K562 (cell line): ENCODE measurements at regions not wholly inside any gene's neighbourhood (a gene's known extent, or its start where the extent isn't known, plus 50 kb on each side); places are given as distances from the start of the nearest gene placed in this dataset.

Experiments
- ATAC-seq: fragments of 200-7000 bp; cut with Tn5 transposase; 3 replicates; pipeline ENCODE4 v1.9.1; 2020; ENCODE audit warnings: moderate library complexity
- BruUV-seq: library from RNA; stranded (reverse); fragments of 400-500 nt; replicated peaks from 2 replicates; lab custom pipeline; 2021; lab: Mats Ljungman, UMichigan
- CTCF ChIA-PET: fragments of 300-600 bp; formaldehyde crosslinking; extraction: SDS; loops from one replicate; lab custom pipeline; 2021; ENCODE audit warnings: low intra/inter-chr PET ratio; lab: Yijun Ruan, JAX
- POLR2A ChIA-PET: fragments of 300-600, 350-650 bp; sonication (Branson Sonifier 250); formaldehyde crosslinking; extraction: SDS; loops from one replicate; lab custom pipeline; 2021; ENCODE audit warnings: antibody characterized with exemption, inconsistent platforms; lab: Yijun Ruan, JAX
- DNase-seq, 4 experiments: peaks; one replicate each; pipeline versions ENCODE4 v3.0.0 to v3.0.0-alpha.2; 2011 to 2018; ENCODE audit warnings: low spot score in 3 of 4, mixed read lengths in 3 of 4; ENCODE audit errors: extremely low read depth in 1 of 4
- FAIRE-seq: peaks from 2 replicates; lab custom pipeline; 2011; peaks lifted over from hg19 to GRCh38; lab: Jason Lieb, UNC
- H2AFZ ChIP-seq: 2 replicates; pipeline ENCODE4 v1.6.0; 2011; ENCODE audit warnings: low read depth, low read length, control low read depth, inconsistent platforms
- H3K27ac ChIP-seq: fragments of 200-600 bp; 3 replicates; pipeline ENCODE4 v1.8.0; 2011; ENCODE audit warnings: low read depth, mild to moderate bottlenecking, control low read depth, inconsistent platforms, low read length, moderate library complexity, mixed read lengths; ENCODE audit errors: extremely low read depth
- H3K27me3 ChIP-seq, 2 experiments: fragments of 300-600 bp in 1 of 2; 2 replicates in 1 of 2; 3 replicates in 1 of 2; pipeline versions ENCODE4 v1.6.0 to v1.8.0; 2011; ENCODE audit warnings: inconsistent platforms in 2 of 2, low read length in 2 of 2, mild to moderate bottlenecking in 1 of 2, mixed read lengths in 1 of 2, moderate library complexity in 1 of 2; ENCODE audit not compliant: control insufficient read depth in 2 of 2, insufficient read depth in 2 of 2
- H3K36me3 ChIP-seq: fragments of 300-600 bp; 3 replicates; pipeline ENCODE4 v1.8.0; 2011; ENCODE audit warnings: mild to moderate bottlenecking, low read length, inconsistent platforms; ENCODE audit not compliant: control insufficient read depth, insufficient read depth
- H3K4me1 ChIP-seq, 2 experiments: fragments of 200-600 bp in 1 of 2; replicated peaks in 1 of 2; 2 replicates in 1 of 2; 3 replicates in 1 of 2; pipeline versions ENCODE4 v1.5.1 to v1.8.0; 2011; ENCODE audit warnings: inconsistent platforms in 2 of 2, low read length in 2 of 2, mild to moderate bottlenecking in 1 of 2, mixed read lengths in 1 of 2, moderate library complexity in 1 of 2; ENCODE audit not compliant: control insufficient read depth in 2 of 2, insufficient read depth in 2 of 2
- H3K4me2 ChIP-seq: 2 replicates; pipeline ENCODE4 v1.6.1; 2011; ENCODE audit warnings: low read length, control low read depth, inconsistent platforms, mixed read lengths; ENCODE audit not compliant: insufficient read depth
- H3K4me3 ChIP-seq: fragments of 200-600 bp; sonication (generic), shearing (Covaris generic); 2 replicates; pipeline ENCODE4 v1.5.1; 2016; ENCODE audit warnings: control low read depth, inconsistent platforms
- H3K79me2 ChIP-seq: fragments of 200-600 bp; 3 replicates; pipeline ENCODE4 v1.8.0; 2011; ENCODE audit warnings: low read length, inconsistent platforms; ENCODE audit not compliant: control insufficient read depth, insufficient read depth
- H3K9ac ChIP-seq, 2 experiments: 2 replicates each; pipeline versions ENCODE4 v1.6.0 to v1.6.1; 2011; ENCODE audit warnings: low read depth in 2 of 2, low read length in 2 of 2, control low read depth in 1 of 2, inconsistent platforms in 1 of 2, mild to moderate bottlenecking in 1 of 2, mixed read lengths in 1 of 2; ENCODE audit not compliant: insufficient read depth in 1 of 2
- H3K9me1 ChIP-seq: one replicate; pipeline ENCODE4 v1.6.0; 2011; ENCODE audit warnings: inconsistent platforms, mild to moderate bottlenecking, low read length, moderate library complexity; ENCODE audit not compliant: control insufficient read depth, insufficient read depth
- H3K9me3 ChIP-seq: replicated peaks from 2 replicates; pipeline ENCODE4 v1.5.1; 2011; ENCODE audit warnings: low read depth, low read length, inconsistent platforms; ENCODE audit not compliant: control insufficient read depth, insufficient read depth
- H4K20me1 ChIP-seq: replicated peaks from 2 replicates; pipeline ENCODE4 v1.6.1; 2011; ENCODE audit warnings: low read length, inconsistent platforms, mixed read lengths; ENCODE audit not compliant: control insufficient read depth, insufficient read depth
- CBX5 ChIP-seq: IDR thresholded peaks from 2 replicates; pipeline ENCODE4 v1.6.1; 2014; ENCODE audit warnings: low read depth, borderline replicate concordance
- EHMT2 ChIP-seq: fragments of 450-650 bp; IDR thresholded peaks from 2 replicates; pipeline ENCODE4 v1.6.1; 2018; ENCODE audit warnings: antibody characterized with exemption
- EP300 ChIP-seq: IDR thresholded peaks from 2 replicates; pipeline ENCODE4 v1.6.1; 2012; ENCODE audit warnings: low read length, improper control_type of control experiment
- ETS2 ChIP-seq: IDR thresholded peaks from 2 replicates; pipeline ENCODE4 v1.6.1; 2016; ENCODE audit warnings: borderline replicate concordance, missing genetic modification characterization, mild to moderate bottlenecking, moderate library complexity, missing compliant biosample characterization; ENCODE audit not compliant: poor library complexity, severe bottlenecking
- GTF2F1 ChIP-seq: IDR thresholded peaks from 2 replicates; pipeline ENCODE4 v1.6.1; 2011; ENCODE audit warnings: low read depth, low read length, improper control_type of control experiment
- HLTF ChIP-seq: fragments of 450-650 bp; IDR thresholded peaks from 2 replicates; pipeline ENCODE4 v1.6.1; 2016
- KLF16 ChIP-seq: IDR thresholded peaks from 2 replicates; pipeline ENCODE4 v1.6.1; 2016; ENCODE audit warnings: antibody characterized with exemption
- L3MBTL2 ChIP-seq: fragments of 450-650 bp; IDR thresholded peaks from 2 replicates; pipeline ENCODE4 v1.6.1; 2016; ENCODE audit warnings: mild to moderate bottlenecking, moderate library complexity
- MEIS2 ChIP-seq: fragments of 450-650 bp; IDR thresholded peaks from 2 replicates; pipeline ENCODE4 v1.6.1; 2014; ENCODE audit warnings: mild to moderate bottlenecking; ENCODE audit not compliant: partially characterized antibody
- NFRKB ChIP-seq: fragments of 450-650 bp; IDR thresholded peaks from 2 replicates; pipeline ENCODE4 v1.6.1; 2016; ENCODE audit warnings: low read depth
- PHB2 ChIP-seq: fragments of 450-650 bp; IDR thresholded peaks from 2 replicates; pipeline ENCODE4 v1.6.1; 2017; ENCODE audit warnings: low read depth
- POLR2B ChIP-seq: fragments of 450-650 bp; IDR thresholded peaks from 2 replicates; pipeline ENCODE4 v1.6.1; 2018; ENCODE audit warnings: low read depth; ENCODE audit not compliant: partially characterized antibody
- SMAD2 ChIP-seq: fragments of 150-350 bp; IDR thresholded peaks from 2 replicates; pipeline ENCODE4 v1.6.1; 2014; ENCODE audit warnings: low read depth, mild to moderate bottlenecking, low read length
- SMAD3 ChIP-seq: fragments of 450-650 bp; formaldehyde crosslinking; conservative IDR thresholded peaks from 2 replicates; pipeline ENCODE4 v1.4.0; 2020; ENCODE audit warnings: mild to moderate bottlenecking
- ZFP36 ChIP-seq: fragments of 150-350 bp; IDR thresholded peaks from 2 replicates; pipeline ENCODE4 v1.6.1; 2018; ENCODE audit warnings: low read length, low read depth; ENCODE audit not compliant: partially characterized antibody
- ZNF232 ChIP-seq: sonication (generic); formaldehyde crosslinking; IDR thresholded peaks from 2 replicates; pipeline ENCODE4 v1.8.0; 2022; ENCODE audit warnings: mild to moderate bottlenecking, missing genetic modification reagents
- WGBS: fragments of 100-300 bp; shearing (Covaris generic); methylation state at CpG from one replicate; pipeline ENCODE4 v1.1.6; 2016; ENCODE audit warnings: low coverage, mixed read lengths; ENCODE audit not compliant: insufficient coverage; ENCODE audit errors: missing lambda C conversion rate; 5-methylcytosine and 5-hydroxymethylcytosine counted together
- in situ Hi-C: fragments of 300-500 bp; cut with MboI; formaldehyde crosslinking; loops from 4 replicates; pipeline ENCODE4 v1.15.0; 2018; ENCODE audit warnings: inconsistent platforms, mixed read lengths
- intact Hi-C: fragments of 100-400 bp; cut with micrococcal nuclease; formaldehyde crosslinking; loops from 2 replicates; pipeline ENCODE4 v1.14.2; 2022
- TF ChIP-seq, protein P1 (sequence below), 3 experiments: IDR thresholded peaks in 2 of 3; conservative IDR thresholded peaks in 1 of 3; 2 replicates each; pipeline ENCODE4 v1.5.1; 2011 to 2012; ENCODE audit warnings: low read length in 3 of 3, mild to moderate bottlenecking in 3 of 3, control low read depth in 2 of 3, improper control_type of control experiment in 1 of 3, inconsistent platforms in 1 of 3, low read depth in 1 of 3, mixed read lengths in 1 of 3, moderate library complexity in 1 of 3; ENCODE audit not compliant: insufficient read depth in 2 of 3
- TF ChIP-seq, protein P2 (sequence below), 2 experiments: fragments of 450-650 bp; IDR thresholded peaks; 2 replicates each; pipeline ENCODE4 v1.6.1; 2016
- TF ChIP-seq, protein P3 (sequence below): fragments of 450-650 bp; IDR thresholded peaks from one replicate; pipeline ENCODE4 v1.6.1; 2018; ENCODE audit warnings: mild to moderate bottlenecking, moderate library complexity; ENCODE audit not compliant: partially characterized antibody

DNA sequence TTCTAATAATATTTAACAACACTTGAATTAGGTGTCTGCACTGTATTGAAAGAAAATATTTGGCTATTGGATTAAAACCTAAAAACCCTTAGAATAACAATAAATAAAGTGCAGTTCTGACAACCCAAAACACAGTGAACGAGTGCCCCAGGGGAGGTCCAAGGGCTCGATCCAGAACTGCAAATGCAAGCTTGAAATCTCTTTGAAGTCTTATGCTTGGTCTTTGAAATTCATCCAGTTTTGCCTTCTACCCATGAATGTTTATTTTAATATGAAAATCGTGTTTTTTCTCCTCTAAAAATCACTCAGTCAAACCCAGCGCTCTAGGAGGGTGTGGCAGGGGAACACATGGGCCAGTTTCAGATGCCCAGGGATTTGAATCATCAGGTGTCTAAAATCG is 119.5 kb downstream of the MTPAP start (continued):
- TF ChIP-seq, protein P1, sequence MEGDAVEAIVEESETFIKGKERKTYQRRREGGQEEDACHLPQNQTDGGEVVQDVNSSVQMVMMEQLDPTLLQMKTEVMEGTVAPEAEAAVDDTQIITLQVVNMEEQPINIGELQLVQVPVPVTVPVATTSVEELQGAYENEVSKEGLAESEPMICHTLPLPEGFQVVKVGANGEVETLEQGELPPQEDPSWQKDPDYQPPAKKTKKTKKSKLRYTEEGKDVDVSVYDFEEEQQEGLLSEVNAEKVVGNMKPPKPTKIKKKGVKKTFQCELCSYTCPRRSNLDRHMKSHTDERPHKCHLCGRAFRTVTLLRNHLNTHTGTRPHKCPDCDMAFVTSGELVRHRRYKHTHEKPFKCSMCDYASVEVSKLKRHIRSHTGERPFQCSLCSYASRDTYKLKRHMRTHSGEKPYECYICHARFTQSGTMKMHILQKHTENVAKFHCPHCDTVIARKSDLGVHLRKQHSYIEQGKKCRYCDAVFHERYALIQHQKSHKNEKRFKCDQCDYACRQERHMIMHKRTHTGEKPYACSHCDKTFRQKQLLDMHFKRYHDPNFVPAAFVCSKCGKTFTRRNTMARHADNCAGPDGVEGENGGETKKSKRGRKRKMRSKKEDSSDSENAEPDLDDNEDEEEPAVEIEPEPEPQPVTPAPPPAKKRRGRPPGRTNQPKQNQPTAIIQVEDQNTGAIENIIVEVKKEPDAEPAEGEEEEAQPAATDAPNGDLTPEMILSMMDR (IDR thresholded peaks at IDR 0.05 in 2 of 3, conservative IDR thresholded peaks at IDR 0.05 in 1 of 3; ENCODE audit: insufficient read depth in 2 of 3, low read depth in 1 of 3, low read length in 3 of 3) = no peak
- TF ChIP-seq KLF16 (no peak), NFRKB (no peak), GTF2F1 (no peak), L3MBTL2 (no peak), SMAD2 (no peak), EP300 (no peak)

DNA sequence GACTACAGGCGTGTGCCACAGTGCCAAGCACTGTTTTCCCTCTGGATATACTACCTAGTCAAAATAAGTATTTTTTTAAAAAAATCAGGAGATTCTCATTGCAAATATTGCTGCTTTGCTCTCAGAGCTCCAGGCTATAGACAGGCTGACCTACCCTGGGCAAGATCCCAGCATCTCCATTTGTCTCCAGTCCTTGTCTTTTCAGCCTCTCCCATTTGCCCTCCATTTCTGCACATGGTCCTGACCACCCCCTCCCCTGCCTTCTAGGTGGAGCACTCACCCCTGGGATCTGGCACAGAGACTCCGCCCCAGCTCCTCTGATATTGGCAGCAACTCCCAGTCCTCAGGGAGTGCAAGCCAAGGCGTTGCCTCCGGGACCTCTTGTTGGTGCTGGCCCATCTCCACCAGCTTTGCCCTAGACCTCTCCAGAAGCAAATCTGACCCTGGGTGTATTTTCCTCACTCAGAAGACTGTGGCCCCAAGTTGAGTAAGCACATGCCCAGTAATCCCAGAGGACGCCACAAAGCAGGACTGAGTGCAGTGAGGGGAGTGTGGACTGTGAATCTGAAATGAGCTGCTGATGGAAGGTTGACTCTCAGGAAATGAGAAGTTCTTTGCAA is 120.6 kb downstream of the MTPAP start:
- FAIRE-seq (no peak), DNase-seq (no peak), ATAC-seq (no peak)
- 1% methylated on average over 5 of the region's 5 CpGs for WGBS
- no TSS peak for BruUV-seq
- no peak overlapping the region for H3K27ac ChIP-seq
- no peak overlapping the region for H3K9ac ChIP-seq
- no peaks in the 10 kb centered on the region for H4K20me1 ChIP-seq
- H3K4me1 ChIP-seq = no peaks in the 10 kb centered on the region
- intact Hi-C loops = no loop called here
- no peak overlapping the region for H3K4me3 ChIP-seq
- ChIA-PET CTCF (no interaction called here), POLR2A (no interaction called here)
- peaks cover 10 to 28% of the 10 kb centered on the region in 2 experiments for H3K27me3 ChIP-seq
- in situ Hi-C loops = no loop called here
- no peaks in the 10 kb centered on the region for H3K79me2 ChIP-seq
- no peaks in the 10 kb centered on the region for H3K9me3 ChIP-seq
- H3K36me3 ChIP-seq = no peaks in the 10 kb centered on the region
- H3K9me1 ChIP-seq = no peaks in the 10 kb centered on the region
- no peak overlapping the region for H3K4me2 ChIP-seq
- no peak overlapping the region for H2AFZ ChIP-seq
- TF ChIP-seq ZNF232 (CRISPR knock-in tag) = no peak
- no peak for TF ChIP-seq PHB2
- TF ChIP-seq HLTF = no peak
- TF ChIP-seq SMAD3 (CRISPR knock-in tag) = no peak
- TF ChIP-seq, protein P2, sequence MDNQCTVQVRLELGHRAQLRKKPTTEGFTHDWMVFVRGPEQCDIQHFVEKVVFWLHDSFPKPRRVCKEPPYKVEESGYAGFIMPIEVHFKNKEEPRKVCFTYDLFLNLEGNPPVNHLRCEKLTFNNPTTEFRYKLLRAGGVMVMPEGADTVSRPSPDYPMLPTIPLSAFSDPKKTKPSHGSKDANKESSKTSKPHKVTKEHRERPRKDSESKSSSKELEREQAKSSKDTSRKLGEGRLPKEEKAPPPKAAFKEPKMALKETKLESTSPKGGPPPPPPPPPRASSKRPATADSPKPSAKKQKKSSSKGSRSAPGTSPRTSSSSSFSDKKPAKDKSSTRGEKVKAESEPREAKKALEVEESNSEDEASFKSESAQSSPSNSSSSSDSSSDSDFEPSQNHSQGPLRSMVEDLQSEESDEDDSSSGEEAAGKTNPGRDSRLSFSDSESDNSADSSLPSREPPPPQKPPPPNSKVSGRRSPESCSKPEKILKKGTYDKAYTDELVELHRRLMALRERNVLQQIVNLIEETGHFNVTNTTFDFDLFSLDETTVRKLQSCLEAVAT (IDR thresholded peaks at IDR 0.05) = no peak
- TF ChIP-seq POLR2B = no peak
- TF ChIP-seq, protein P3, sequence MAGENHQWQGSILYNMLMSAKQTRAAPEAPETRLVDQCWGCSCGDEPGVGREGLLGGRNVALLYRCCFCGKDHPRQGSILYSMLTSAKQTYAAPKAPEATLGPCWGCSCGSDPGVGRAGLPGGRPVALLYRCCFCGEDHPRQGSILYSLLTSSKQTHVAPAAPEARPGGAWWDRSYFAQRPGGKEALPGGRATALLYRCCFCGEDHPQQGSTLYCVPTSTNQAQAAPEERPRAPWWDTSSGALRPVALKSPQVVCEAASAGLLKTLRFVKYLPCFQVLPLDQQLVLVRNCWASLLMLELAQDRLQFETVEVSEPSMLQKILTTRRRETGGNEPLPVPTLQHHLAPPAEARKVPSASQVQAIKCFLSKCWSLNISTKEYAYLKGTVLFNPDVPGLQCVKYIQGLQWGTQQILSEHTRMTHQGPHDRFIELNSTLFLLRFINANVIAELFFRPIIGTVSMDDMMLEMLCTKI = no peak
- no peak for TF ChIP-seq CBX5
- TF ChIP-seq MEIS2 = no peak
- TF ChIP-seq ZFP36 = no peak
- TF ChIP-seq EHMT2 = no peak
- no peak for TF ChIP-seq ETS2 (tag)
